ENCODE measurements at regions not wholly inside any gene's neighbourhood (a gene's known extent, or its start where the extent isn't known, plus 50 kb on each side); places are given as distances from the start of the nearest gene placed in this dataset.

DNA sequence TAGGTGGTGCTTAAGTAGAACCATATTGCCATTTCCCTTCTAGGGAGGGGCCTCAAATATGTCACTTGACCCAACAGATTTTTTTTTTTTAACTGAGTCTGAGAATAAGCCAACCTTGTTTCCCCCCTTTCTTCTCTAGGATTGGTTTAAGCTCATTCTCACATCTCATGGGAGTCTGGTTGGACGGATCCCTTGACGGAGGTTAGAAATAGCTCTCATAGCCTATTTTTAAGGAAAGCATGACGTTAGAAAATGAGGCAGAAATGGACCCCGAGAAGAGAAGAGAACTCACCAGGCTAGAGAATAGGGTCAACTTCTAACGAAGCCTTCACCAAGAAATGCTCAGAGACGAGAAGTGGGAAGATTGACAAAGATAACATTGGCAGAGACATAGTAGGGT is 95.1 kb upstream of the ZFHX3 start:
- TF ChIP-seq, protein P1, sequence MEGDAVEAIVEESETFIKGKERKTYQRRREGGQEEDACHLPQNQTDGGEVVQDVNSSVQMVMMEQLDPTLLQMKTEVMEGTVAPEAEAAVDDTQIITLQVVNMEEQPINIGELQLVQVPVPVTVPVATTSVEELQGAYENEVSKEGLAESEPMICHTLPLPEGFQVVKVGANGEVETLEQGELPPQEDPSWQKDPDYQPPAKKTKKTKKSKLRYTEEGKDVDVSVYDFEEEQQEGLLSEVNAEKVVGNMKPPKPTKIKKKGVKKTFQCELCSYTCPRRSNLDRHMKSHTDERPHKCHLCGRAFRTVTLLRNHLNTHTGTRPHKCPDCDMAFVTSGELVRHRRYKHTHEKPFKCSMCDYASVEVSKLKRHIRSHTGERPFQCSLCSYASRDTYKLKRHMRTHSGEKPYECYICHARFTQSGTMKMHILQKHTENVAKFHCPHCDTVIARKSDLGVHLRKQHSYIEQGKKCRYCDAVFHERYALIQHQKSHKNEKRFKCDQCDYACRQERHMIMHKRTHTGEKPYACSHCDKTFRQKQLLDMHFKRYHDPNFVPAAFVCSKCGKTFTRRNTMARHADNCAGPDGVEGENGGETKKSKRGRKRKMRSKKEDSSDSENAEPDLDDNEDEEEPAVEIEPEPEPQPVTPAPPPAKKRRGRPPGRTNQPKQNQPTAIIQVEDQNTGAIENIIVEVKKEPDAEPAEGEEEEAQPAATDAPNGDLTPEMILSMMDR (conservative IDR thresholded peaks at IDR 0.05; ENCODE audit: low read depth, low read length), result no peak
- TF ChIP-seq EZH2phosphoT487 (IDR thresholded peaks at IDR 0.05; ENCODE audit: borderline replicate concordance, low read length) (no peak), EZH2 (IDR thresholded peaks at IDR 0.05; ENCODE audit: low read length, unreplicated experiment) (no peak)

Data from PC-3 (cell line).